GM12875 (cell line): ENCODE measurements at regions not wholly inside any gene's neighbourhood (a gene's known extent, or its start where the extent isn't known, plus 50 kb on each side); places are given as distances from the start of the nearest gene placed in this dataset.
A peak's percentile ranks its signal among the peaks of the same experiment; 100 is the strongest.

ENCODE experiments used
- H3K4me3 ChIP-seq: one replicate; pipeline ENCODE4 v1.5.1; 2011; ENCODE audit warnings: low read depth, low read length, control low read depth
- CTCF ChIP-seq: IDR thresholded peaks from 2 replicates; pipeline ENCODE4 v1.5.1; 2011; ENCODE audit warnings: low read depth, mild to moderate bottlenecking, control low read depth, inconsistent platforms, low read length, moderate library complexity, borderline replicate concordance; ENCODE audit not compliant: insufficient read depth

- no peak for TF ChIP-seq CTCF
- no peak overlapping the region for H3K4me3 ChIP-seq
Observed at GRCh38 chr5:129359450-129359849, 100.6 kb upstream of the ADAMTS19 start.

DNA sequence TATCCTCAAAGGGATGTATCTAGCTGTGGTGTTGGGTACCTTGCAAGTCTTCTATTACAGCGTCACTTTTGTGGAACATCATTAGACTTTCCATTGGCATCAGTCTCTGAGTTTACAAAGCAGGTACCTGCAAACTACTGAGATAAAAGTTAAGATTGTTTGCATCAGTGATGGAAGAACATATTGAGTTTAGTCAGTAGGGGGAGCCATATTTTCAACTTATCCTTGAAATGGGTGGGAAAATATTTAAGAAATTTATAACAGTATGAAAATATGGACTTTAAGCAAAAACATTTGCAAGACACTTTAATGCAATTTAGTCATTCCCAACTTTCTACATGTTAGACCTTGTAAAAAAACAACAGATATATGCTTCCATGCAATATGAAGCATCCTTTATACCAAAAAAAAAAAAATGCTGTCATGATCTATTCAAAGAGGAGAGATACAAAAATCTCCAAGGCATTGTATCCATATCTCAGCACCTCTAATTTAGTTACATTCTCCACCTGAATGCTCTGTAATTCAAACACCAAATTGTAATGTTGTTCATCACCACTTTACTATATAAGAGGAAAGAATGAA, 98.6 kb upstream of the ADAMTS19 start:
- no peak overlapping the region for H3K4me3 ChIP-seq
- TF ChIP-seq CTCF = peak; percentile 18; the same call in 1 of the 2 replicates

- no peak overlapping the region for H3K4me3 ChIP-seq
- TF ChIP-seq CTCF = no peak
Observed at GRCh38 chr5:129362456-129362855, 97.6 kb upstream of the ADAMTS19 start.

DNA sequence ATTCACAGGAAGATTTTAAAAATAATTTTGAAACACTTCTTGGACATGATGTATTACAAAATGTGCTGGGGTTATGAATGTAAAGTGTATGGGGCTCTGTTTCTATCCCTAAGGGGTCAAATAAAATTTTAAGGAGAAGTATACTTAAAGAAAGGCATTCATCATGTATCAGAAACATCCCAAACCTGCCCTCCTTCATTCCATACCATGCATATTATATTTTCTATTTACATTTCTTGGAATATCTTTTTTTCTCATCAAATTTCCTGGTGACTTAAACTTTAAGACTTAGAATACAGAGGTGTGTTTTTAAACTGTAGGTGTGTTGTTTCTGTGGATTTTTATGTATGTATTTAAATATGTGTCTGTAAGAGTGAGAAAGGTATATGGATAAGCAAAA, 96.1 kb upstream of the ADAMTS19 start:
- TF ChIP-seq CTCF = no peak

GRCh38 chr5:129367883-129368282, 92.2 kb upstream of the ADAMTS19 start:
- no peak overlapping the region for H3K4me3 ChIP-seq
- TF ChIP-seq CTCF = no peak

More for the DNA sequence above, 96.1 kb upstream of the ADAMTS19 start:
- H3K4me3 ChIP-seq = no peak overlapping the region

DNA sequence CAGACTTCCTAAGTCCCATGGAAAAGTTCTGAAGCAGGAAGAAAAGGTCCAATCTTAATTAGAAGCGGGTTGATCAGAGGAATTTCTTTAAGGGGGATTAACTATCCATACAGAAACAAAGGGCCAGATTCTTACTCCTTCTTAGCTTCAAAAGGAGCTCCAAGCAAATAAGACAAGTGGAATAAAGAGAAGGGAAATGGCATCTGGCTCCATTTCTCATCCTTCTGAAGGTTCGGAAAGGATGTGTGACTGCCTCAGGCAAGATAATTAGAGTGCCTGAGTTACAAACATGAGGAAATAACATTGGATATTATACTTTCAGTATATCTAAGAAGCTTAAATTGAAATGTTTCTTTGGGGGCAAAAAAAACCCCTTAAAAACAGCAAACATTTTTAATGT, 88.1 kb upstream of the ADAMTS19 start:
- TF ChIP-seq CTCF = no peak
- H3K4me3 ChIP-seq = no peak overlapping the region

GRCh38 chr5:129377504-129377903, 82.6 kb upstream of the ADAMTS19 start:
- no peak for TF ChIP-seq CTCF
- no peak overlapping the region for H3K4me3 ChIP-seq
